HepG2 (cell line): ENCODE measurements at regions not wholly inside any gene's neighbourhood (a gene's known extent, or its start where the extent isn't known, plus 50 kb on each side); places are given as distances from the start of the nearest gene placed in this dataset.

Experiments
- ATAC-seq: fragments of 200-7000 bp; cut with Tn5 transposase; 3 replicates; pipeline ENCODE4 v1.9.1; 2020; ENCODE audit warnings: mild to moderate bottlenecking, moderate library complexity
- BruUV-seq: library from RNA; stranded (reverse); fragments of 400-500 nt; replicated peaks from 2 replicates; lab custom pipeline; 2021; lab: Mats Ljungman, UMichigan
- CTCF ChIA-PET: fragments of 300-600 bp; formaldehyde crosslinking; extraction: SDS; loops from one replicate; lab custom pipeline; 2021; ENCODE audit warnings: low total read pairs, inconsistent platforms, low intra/inter-chr PET ratio; lab: Yijun Ruan, JAX
- POLR2A ChIA-PET: fragments of 350-600 bp; sonication (Branson Sonifier 250); formaldehyde crosslinking; loops from one replicate; lab custom pipeline; 2020; ENCODE audit warnings: antibody characterized with exemption, inconsistent platforms; lab: Yijun Ruan, JAX
- DNase-seq: peaks from one replicate; pipeline ENCODE4 v3.0.0-alpha.2; 2015; ENCODE audit warnings: low spot score
- FAIRE-seq: peaks from 3 replicates; lab custom pipeline; 2011; peaks lifted over from hg19 to GRCh38; lab: Jason Lieb, UNC
- H2AFZ ChIP-seq: one replicate; pipeline ENCODE4 v1.6.1; 2011; ENCODE audit warnings: low read length, inconsistent platforms
- H3K27ac ChIP-seq: fragments of 300-600 bp; 3 replicates; pipeline ENCODE4 v1.8.0; 2011; ENCODE audit warnings: mixed run types, mild to moderate bottlenecking, mixed read lengths, low read length, inconsistent platforms; ENCODE audit not compliant: insufficient read depth; ENCODE audit errors: extremely low read length
- H3K27me3 ChIP-seq, 2 experiments: fragments of 200-600 bp in 1 of 2; 2 replicates in 1 of 2; 3 replicates in 1 of 2; pipeline versions ENCODE4 v1.6.0 to v1.8.0; 2011; ENCODE audit warnings: low read length in 2 of 2, mild to moderate bottlenecking in 2 of 2, moderate library complexity in 2 of 2, inconsistent platforms in 1 of 2; ENCODE audit not compliant: insufficient read depth in 2 of 2, control insufficient read depth in 1 of 2
- H3K36me3 ChIP-seq, 2 experiments: fragments of 200-600 bp in 1 of 2; replicated peaks in 1 of 2; 2 replicates in 1 of 2; 3 replicates in 1 of 2; pipeline versions ENCODE4 v1.5.1 to v1.8.0; 2011; ENCODE audit warnings: low read length in 2 of 2, inconsistent platforms in 1 of 2; ENCODE audit not compliant: insufficient read depth in 2 of 2, control insufficient read depth in 1 of 2
- H3K4me1 ChIP-seq: 2 replicates; pipeline ENCODE4 v1.5.1; 2012; ENCODE audit warnings: low read length, inconsistent platforms; ENCODE audit not compliant: insufficient read depth
- H3K4me2 ChIP-seq: 2 replicates; pipeline ENCODE4 v1.6.0; 2011; ENCODE audit warnings: low read depth, low read length, inconsistent platforms
- H3K4me3 ChIP-seq, 3 experiments: fragments of 200-600 bp in 1 of 3; sonication (generic), shearing (Covaris generic) in 1 of 3; replicated peaks in 1 of 3; 2 replicates each; pipeline ENCODE4 v1.5.1; 2011 to 2016; ENCODE audit warnings: low read length in 3 of 3, inconsistent platforms in 2 of 3, low read depth in 2 of 3, mild to moderate bottlenecking in 2 of 3, control low read depth in 1 of 3, mixed read lengths in 1 of 3; ENCODE audit not compliant: insufficient read depth in 1 of 3
- H3K79me2 ChIP-seq: one replicate; pipeline ENCODE4 v1.6.1; 2011; ENCODE audit warnings: low read length, inconsistent platforms; ENCODE audit not compliant: insufficient read depth
- H3K9ac ChIP-seq: 2 replicates; pipeline ENCODE4 v1.6.0; 2011; ENCODE audit warnings: mild to moderate bottlenecking, low read depth, low read length, inconsistent platforms; ENCODE audit not compliant: insufficient read depth
- H3K9me3 ChIP-seq: 2 replicates; pipeline ENCODE4 v1.5.1; 2012; ENCODE audit warnings: mild to moderate bottlenecking, low read length
- H4K20me1 ChIP-seq: 2 replicates; pipeline ENCODE4 v1.6.0; 2011; ENCODE audit warnings: inconsistent platforms, mild to moderate bottlenecking, low read length, moderate library complexity; ENCODE audit not compliant: insufficient read depth
- ELF4 ChIP-seq: sonication (generic); formaldehyde crosslinking; IDR thresholded peaks from 2 replicates; pipeline ENCODE4 v1.5.0; 2020; ENCODE audit warnings: missing genetic modification reagents, mild to moderate bottlenecking, moderate library complexity, borderline replicate concordance
- ZNF530 ChIP-seq: sonication (generic); formaldehyde crosslinking; IDR thresholded peaks from 2 replicates; pipeline ENCODE4 v1.5.0; 2020; ENCODE audit warnings: low read depth, mild to moderate bottlenecking, missing genetic modification reagents
- WGBS: methylation state at CpG from one replicate; pipeline ENCODE4 v1.1.6; 2017; ENCODE audit warnings: low lambda C conversion rate; 5-methylcytosine and 5-hydroxymethylcytosine counted together
- in situ Hi-C: cut with HindIII; loops from 2 replicates; pipeline ENCODE4 v1.10.0; 2017; ENCODE audit warnings: low pct_unique_long_range_greater_than_20kb; ENCODE audit not compliant: extremely low pct_ligation_motif_present
- intact Hi-C: fragments of 100-400 bp; cut with micrococcal nuclease; formaldehyde crosslinking; loops from one replicate; pipeline ENCODE4 v1.10.0; 2022; ENCODE audit not compliant: unreplicated experiment
- TF ChIP-seq, protein P1 (sequence below): sonication (generic); formaldehyde crosslinking; IDR thresholded peaks from 2 replicates; pipeline ENCODE4 v1.4.0; 2020; ENCODE audit warnings: missing genetic modification reagents
- TF ChIP-seq, protein P2 (sequence below): sonication (generic); formaldehyde crosslinking; IDR thresholded peaks from 2 replicates; pipeline ENCODE4 v1.4.0; 2020; ENCODE audit warnings: missing genetic modification reagents
- TF ChIP-seq, protein P3 (sequence below): sonication (generic); formaldehyde crosslinking; IDR thresholded peaks from 2 replicates; pipeline ENCODE4 v1.8.0; 2022; ENCODE audit warnings: low read depth, missing genetic modification reagents

DNA sequence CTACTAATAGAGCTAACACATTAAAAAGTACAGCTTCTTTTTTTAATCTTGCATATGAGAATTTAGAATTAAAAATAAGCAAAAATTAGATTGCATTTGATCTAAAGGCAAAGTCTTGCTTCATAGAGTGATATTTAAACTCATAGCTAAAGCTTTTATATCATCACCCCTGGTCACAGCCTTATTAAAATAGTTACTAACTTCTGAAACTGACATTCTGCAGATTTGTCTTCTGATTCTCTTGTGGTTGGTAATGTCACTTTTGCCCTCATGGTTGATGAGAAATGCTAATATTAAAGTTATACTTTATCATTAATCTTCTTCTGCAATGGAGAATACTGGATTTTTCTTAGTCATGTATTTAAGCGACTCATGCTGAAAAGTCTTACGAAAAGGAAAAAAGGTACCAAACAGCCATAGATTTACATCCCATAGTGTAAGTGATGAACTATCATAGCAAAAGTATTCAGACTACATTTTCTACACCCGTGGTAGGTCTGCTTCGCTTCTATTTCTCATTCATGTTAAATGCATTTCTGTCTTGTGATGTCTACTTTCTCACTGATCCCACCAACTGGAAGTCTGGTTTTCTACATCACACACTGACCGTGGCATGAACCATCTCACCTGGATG lies 330.5 kb upstream of the B3GALT2 start:
- ChIA-PET CTCF (no interaction called here), POLR2A (no interaction called here)
- Histone ChIP-seq H3K27me3 (no peaks in the 10 kb centered on the region), H3K36me3 (no peaks in the 10 kb centered on the region), H2AFZ (no peak overlapping the region), H3K79me2 (no peaks in the 10 kb centered on the region), H3K4me3 (no peak overlapping the region), H3K9me3 (no peaks in the 10 kb centered on the region), H3K27ac (no peak overlapping the region), H3K4me2 (no peak overlapping the region), H3K9ac (no peak overlapping the region), H3K4me1 (no peaks in the 10 kb centered on the region), H4K20me1 (no peaks in the 10 kb centered on the region)
- DNase-seq (no peak), FAIRE-seq (no peak), ATAC-seq (no peak)
- intact Hi-C loops = no loop called here
- TF ChIP-seq, protein P1, sequence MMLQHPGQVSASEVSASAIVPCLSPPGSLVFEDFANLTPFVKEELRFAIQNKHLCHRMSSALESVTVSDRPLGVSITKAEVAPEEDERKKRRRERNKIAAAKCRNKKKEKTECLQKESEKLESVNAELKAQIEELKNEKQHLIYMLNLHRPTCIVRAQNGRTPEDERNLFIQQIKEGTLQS = no peak
- TF ChIP-seq, protein P2, sequence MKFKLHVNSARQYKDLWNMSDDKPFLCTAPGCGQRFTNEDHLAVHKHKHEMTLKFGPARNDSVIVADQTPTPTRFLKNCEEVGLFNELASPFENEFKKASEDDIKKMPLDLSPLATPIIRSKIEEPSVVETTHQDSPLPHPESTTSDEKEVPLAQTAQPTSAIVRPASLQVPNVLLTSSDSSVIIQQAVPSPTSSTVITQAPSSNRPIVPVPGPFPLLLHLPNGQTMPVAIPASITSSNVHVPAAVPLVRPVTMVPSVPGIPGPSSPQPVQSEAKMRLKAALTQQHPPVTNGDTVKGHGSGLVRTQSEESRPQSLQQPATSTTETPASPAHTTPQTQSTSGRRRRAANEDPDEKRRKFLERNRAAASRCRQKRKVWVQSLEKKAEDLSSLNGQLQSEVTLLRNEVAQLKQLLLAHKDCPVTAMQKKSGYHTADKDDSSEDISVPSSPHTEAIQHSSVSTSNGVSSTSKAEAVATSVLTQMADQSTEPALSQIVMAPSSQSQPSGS (CRISPR knock-in tag) = no peak
- TF ChIP-seq ELF4 (CRISPR knock-in tag) = no peak
- TF ChIP-seq, protein P3, sequence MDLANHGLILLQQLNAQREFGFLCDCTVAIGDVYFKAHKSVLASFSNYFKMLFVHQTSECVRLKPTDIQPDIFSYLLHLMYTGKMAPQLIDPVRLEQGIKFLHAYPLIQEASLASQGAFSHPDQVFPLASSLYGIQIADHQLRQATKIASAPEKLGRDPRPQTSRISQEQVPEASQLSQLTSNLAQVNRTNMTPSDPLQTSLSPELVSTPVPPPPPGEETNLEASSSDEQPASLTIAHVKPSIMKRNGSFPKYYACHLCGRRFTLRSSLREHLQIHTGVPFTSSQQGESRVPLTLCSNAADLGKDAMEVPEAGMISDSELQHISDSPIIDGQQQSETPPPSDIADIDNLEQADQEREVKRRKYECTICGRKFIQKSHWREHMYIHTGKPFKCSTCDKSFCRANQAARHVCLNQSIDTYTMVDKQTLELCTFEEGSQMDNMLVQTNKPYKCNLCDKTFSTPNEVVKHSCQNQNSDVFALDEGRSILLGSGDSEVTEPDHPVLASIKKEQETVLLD = no peak
- no peak for TF ChIP-seq ZNF530
- in situ Hi-C loops = no loop called here
- 19% methylated on average over 5 of the region's 5 CpGs for WGBS
- BruUV-seq = no TSS peak
